HG02870 (cell line): ENCODE measurements at regions not wholly inside any gene's neighbourhood (a gene's known extent, or its start where the extent isn't known, plus 50 kb on each side); places are given as distances from the start of the nearest gene placed in this dataset.

Experiments
- ATAC-seq: cut with Tn5 transposase; IDR thresholded peaks from one replicate; pipeline ENCODE4 v1.9.1; 2021; ENCODE audit warnings: mild to moderate bottlenecking, moderate library complexity; ENCODE audit not compliant: unreplicated experiment

- no peak for ATAC-seq
Measured at GRCh38 chr6:56005426-56005825, 130.0 kb upstream of the BMP5 start.

DNA sequence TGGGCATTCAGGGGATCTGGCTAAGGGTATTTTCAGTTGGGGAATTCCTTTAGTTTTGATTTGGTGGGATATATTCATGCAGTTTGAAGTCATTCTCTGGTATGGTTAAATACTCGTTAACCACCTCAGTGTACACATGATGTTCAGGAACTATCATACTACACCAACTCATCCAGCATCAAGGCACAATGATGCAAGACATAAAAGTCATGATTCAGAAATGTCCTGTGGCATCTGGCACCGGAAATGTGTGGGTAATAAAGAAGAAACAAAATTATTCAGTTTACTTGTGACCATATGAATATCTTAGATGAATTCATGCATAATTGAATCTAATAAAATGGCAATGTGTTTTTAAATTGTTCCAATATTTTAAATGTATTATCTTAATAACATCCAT is 129.0 kb upstream of the BMP5 start:
- no peak for ATAC-seq

GRCh38 chr6:56003616-56004015 is 128.2 kb upstream of the BMP5 start:
- no peak for ATAC-seq

DNA sequence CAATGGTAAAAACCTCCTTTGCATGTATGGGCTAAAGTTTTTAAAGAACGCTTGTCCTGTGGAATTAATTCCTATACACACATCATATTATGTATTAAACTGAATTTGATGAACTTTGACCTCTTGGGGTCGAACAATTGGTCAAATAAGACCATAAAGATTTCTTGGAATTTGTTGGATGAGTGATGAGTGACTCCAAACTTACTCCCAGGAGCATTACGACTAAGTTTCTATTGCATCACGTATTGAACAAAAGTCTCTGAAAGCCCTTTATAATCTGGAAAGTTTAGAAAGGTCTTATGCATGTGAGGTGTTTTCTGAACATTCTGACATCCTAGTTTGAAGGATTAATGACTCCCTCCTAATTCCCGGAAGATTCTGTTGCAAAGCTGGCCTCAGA is 126.9 kb upstream of the BMP5 start:
- ATAC-seq: no peak

GRCh38 chr6:55998576-55998975 is 123.2 kb upstream of the BMP5 start:
- no peak for ATAC-seq

- no peak for ATAC-seq
Measured at GRCh38 chr6:55997223-55997874, 122.0 kb upstream of the BMP5 start.

DNA sequence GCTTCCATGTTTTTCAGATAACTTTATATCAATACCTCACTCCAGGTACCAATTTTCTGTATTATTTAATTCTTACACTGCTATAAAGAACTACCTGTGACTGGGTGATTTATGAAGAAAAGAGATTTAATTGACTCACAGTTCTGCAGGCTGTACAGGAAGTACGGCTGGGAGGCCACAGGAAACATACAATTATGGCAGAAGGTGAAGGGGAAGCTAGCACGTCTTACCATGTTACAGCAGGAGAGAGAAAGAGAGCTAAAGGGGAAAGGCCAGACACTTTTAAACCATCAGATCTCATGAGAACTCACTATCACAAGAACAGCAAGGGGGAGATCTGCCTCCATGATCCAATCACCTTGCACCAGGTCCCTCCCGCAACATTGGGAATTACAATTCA is 119.1 kb upstream of the BMP5 start:
- no peak for ATAC-seq

- ATAC-seq: no peak
Measured at GRCh38 chr6:55993418-55993817, 118.0 kb upstream of the BMP5 start.

DNA sequence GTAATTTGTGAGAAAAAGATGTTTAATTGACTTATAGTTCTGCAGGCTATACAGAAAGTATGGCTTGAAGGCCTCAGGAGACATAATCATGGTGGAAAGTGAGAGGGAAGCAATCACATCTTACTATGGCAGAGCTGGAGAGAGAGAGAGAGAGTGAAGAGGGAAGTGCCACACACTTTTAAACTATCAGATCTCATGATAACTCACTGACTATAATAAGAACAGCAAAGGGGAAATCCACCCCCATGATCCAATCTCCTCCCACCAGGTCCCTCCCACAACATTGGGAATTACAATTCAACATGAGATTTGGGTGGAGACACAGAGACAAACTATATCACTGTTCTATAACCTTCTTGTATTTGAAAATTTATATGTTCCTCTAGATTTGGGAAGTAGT is 117.2 kb upstream of the BMP5 start:
- ATAC-seq: no peak

DNA sequence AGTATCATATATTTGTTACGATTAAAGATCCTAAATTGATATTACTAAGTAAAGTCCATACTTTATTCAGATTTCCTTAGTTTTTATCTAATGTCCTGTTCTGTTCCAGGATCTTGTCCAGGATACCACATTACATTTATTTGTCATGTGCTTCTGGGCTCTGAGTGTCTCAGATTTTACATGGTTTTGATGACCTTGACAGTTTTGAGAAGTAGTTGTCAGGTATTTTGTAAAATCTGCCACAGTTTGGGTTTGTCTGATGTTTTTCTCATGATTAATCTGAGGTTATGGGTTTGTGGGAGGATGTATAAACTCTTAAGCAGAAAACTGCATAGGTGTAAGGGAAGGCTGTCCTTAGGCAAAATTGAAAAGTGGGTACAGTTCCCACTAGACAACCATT is 109.9 kb upstream of the BMP5 start:
- ATAC-seq: no peak

GRCh38 chr6:55983861-55984260 is 108.5 kb upstream of the BMP5 start:
- ATAC-seq: no peak

DNA sequence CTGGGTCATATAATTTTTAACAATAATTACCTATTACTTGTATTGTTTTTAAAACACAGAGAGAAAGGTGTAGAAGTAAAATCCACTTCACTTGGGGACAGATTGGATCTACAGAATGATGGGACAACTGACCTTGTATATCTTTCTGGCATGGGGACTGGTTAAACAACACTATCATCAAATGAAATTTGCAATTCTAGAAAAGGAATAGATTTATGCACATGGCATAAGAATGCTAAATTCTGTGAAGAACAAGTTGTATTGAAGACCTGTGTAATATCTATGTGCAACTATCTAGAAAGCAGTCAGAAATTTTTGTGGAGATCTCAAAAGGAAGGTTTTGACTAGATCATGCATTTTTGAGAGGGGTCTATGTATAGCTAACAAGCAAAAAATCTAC is 106.3 kb upstream of the BMP5 start:
- ATAC-seq: no peak

DNA sequence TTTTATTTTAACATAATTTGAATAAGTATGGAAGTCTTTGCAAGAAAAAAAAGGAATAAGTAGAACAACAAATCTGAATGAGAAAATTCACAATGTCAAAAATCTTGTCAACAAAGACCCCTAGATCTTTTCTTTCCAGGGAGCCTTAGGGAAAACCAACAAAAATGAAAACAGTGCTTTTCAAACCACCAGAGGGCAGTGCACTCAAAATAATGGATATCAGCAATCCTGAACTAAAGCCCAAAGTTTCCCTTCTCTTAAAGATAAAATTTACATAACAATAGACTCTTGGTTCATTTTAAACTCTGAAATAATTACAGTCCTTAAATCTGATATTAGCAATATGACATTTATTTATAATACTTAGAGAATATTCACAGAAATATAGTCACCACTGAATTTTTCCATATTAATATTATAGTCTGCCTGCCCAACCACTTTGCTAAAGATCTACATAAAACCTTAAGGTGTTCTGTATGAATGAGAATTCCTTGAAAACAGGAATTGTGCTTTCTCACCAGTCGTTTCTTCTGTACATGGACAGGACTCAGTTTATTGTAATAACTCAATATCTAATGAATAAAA is 105.3 kb upstream of the BMP5 start:
- ATAC-seq: peak; percentile 46

- ATAC-seq: no peak
Measured at GRCh38 chr6:55979526-55979925, 104.1 kb upstream of the BMP5 start.

DNA sequence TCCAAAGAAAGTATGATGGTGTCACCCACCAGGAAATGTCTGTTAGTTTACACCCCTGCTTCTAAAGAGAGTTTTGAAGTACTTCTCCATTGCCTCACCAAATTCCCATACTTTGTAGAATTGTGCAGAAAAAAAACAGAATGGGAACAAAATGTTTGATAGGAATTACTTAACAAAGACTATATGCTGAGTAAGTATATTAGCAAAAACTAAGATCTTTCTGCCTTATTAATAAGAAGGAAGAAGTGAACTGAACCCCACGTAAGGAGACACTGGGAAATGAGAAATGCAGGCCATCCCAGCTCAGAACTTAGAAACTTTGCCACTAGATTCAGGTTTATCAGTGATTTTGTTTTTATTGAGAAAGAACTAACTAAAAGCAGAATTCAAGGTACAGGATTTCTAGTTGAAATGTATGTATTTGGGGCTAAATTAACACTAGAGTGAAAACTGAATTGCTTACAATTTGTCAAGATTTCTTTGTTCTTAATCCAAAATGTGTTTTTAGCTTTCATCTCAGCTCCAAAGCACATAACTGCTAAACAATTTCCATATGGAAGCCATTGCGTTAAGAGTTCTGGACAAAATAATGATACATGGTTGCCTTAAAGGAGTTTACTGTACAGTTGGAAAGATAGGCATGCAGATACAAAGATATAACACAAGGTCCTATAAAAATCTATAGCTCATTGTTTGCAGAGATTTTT is 102.7 kb upstream of the BMP5 start:
- no peak for ATAC-seq

- no peak for ATAC-seq
Measured at GRCh38 chr6:55974688-55975087, 99.3 kb upstream of the BMP5 start.

DNA sequence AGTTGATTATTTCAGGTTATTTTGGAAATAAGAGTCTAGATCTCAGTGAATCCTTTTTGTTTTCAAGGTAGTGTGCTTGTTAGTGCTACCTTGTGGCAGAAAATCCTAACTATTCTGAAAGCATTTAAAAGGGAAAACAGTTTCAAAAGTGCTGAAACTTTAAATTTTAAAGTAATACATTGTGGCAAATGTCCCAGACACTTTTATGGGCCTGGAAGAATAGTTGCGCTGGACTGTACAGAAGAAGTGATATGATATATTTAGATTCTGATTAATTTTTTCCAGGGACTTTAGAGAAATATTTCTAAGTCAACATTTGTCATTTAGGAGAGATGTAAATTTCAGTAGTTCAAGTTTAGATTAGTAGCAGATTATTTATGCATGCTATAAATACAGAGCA is 96.7 kb upstream of the BMP5 start:
- no peak for ATAC-seq

GRCh38 chr6:55969526-55969925 is 94.1 kb upstream of the BMP5 start:
- no peak for ATAC-seq

- ATAC-seq: no peak
Measured at GRCh38 chr6:55968926-55969325, 93.5 kb upstream of the BMP5 start.

- no peak for ATAC-seq
Measured at GRCh38 chr6:55964136-55964535, 88.7 kb upstream of the BMP5 start.

- ATAC-seq: no peak
Measured at GRCh38 chr6:55963301-55963700, 87.9 kb upstream of the BMP5 start.

- no peak for ATAC-seq
Measured at GRCh38 chr6:55960344-55960743, 85.0 kb upstream of the BMP5 start.

DNA sequence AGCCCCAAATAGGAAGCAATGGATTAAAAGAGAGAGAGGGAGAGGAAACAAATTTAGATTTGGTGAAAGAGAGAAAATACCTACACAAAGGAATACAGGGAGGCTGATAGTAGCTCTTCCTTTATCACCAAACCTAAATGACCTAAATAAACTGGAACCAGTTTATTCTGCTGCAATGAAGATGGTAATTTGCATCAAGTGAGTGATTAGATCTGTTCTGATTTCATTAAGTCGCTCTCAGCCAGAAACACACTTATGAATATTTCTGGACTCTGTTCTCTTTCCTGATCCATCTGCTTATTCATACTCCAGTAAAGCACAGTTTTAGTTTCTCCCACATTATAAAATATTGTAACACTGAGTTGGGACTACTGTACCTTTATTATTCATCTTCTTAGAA is 83.4 kb upstream of the BMP5 start:
- no peak for ATAC-seq
